H1 (cell line): ENCODE measurements at regions not wholly inside any gene's neighbourhood (a gene's known extent, or its start where the extent isn't known, plus 50 kb on each side); places are given as distances from the start of the nearest gene placed in this dataset.

ENCODE experiments used
- CTCF ChIA-PET: fragments of 300-600 bp; sonication (Branson Sonifier 250); formaldehyde crosslinking; loops from one replicate; lab custom pipeline; 2021; ENCODE audit not compliant: partially characterized antibody; lab: Charles Lee
- POLR2A ChIA-PET: fragments of 300-600 bp; sonication (Branson Sonifier 250); formaldehyde crosslinking; loops from one replicate; lab custom pipeline; 2021; ENCODE audit warnings: inconsistent platforms; ENCODE audit not compliant: partially characterized antibody; lab: Charles Lee
- DNase-seq, 2 experiments: peaks; one replicate each; pipeline versions ENCODE4 v3.0.0 to v3.0.0-alpha.2; 2010 to 2022; ENCODE audit warnings: low spot score in 2 of 2, low read depth in 1 of 2, mixed read lengths in 1 of 2
- FAIRE-seq: peaks from 2 replicates; lab custom pipeline; 2011; peaks lifted over from hg19 to GRCh38; lab: Jason Lieb, UNC
- H2AFZ ChIP-seq: 2 replicates; pipeline ENCODE4 v1.8.1; 2012; ENCODE audit warnings: low read length, inconsistent platforms
- H2AK5ac ChIP-seq: 2 replicates; pipeline ENCODE4 v1.6.1; 2013; ENCODE audit warnings: low read depth, low read length
- H2BK120ac ChIP-seq: replicated peaks from 2 replicates; pipeline ENCODE3; 2013; ENCODE audit warnings: low read depth, low read length, inconsistent platforms
- H2BK12ac ChIP-seq: 2 replicates; pipeline ENCODE4 v1.6.1; 2013; ENCODE audit warnings: low read depth, low read length
- H2BK15ac ChIP-seq: 2 replicates; pipeline ENCODE4 v1.6.1; 2013; ENCODE audit warnings: low read length
- H2BK20ac ChIP-seq: 2 replicates; pipeline ENCODE4 v1.6.1; 2013; ENCODE audit warnings: low read length
- H2BK5ac ChIP-seq: 2 replicates; pipeline ENCODE4 v1.6.1; 2013; ENCODE audit warnings: low read depth, low read length
- H3K14ac ChIP-seq: 2 replicates; pipeline ENCODE4 v1.6.1; 2013; ENCODE audit warnings: inconsistent platforms; ENCODE audit not compliant: insufficient read length
- H3K18ac ChIP-seq: 2 replicates; pipeline ENCODE4 v1.6.1; 2013; ENCODE audit warnings: low read length; ENCODE audit errors: extremely low read depth
- H3K23ac ChIP-seq: 2 replicates; pipeline ENCODE4 v1.6.1; 2013; ENCODE audit warnings: inconsistent platforms; ENCODE audit not compliant: insufficient read length
- H3K23me2 ChIP-seq: 2 replicates; pipeline ENCODE4 v1.6.1; 2013; ENCODE audit warnings: low read depth, low read length
- H3K27ac ChIP-seq: 2 replicates; pipeline ENCODE4 v1.6.1; 2011; ENCODE audit warnings: low read depth, low read length, inconsistent platforms
- H3K27me3 ChIP-seq, 4 experiments: replicated peaks in 1 of 4; 1 replicate in 1 of 4; 2 replicates in 3 of 4; pipeline versions ENCODE4 v1.6.1 to v1.8.1; 2011 to 2013; ENCODE audit warnings: low read length in 3 of 4, mild to moderate bottlenecking in 3 of 4, inconsistent platforms in 2 of 4, mixed read lengths in 2 of 4, moderate library complexity in 1 of 4; ENCODE audit not compliant: control insufficient read depth in 3 of 4, insufficient read depth in 3 of 4; ENCODE audit errors: extremely low read depth in 1 of 4
- H3K36me3 ChIP-seq, 4 experiments: 2 replicates each; pipeline versions ENCODE4 v1.6.1 to v1.8.1; 2011 to 2013; ENCODE audit warnings: mild to moderate bottlenecking in 4 of 4, low read length in 3 of 4, moderate library complexity in 2 of 4, control low read depth in 1 of 4, inconsistent platforms in 1 of 4; ENCODE audit not compliant: insufficient read depth in 4 of 4, control insufficient read depth in 2 of 4
- H3K4ac ChIP-seq: replicated peaks from 2 replicates; pipeline ENCODE3; 2013; ENCODE audit warnings: low read length, low read depth, mixed read lengths, inconsistent platforms; ENCODE audit not compliant: insufficient read length
- H3K4me1 ChIP-seq, 4 experiments: replicated peaks in 1 of 4; 1 replicate in 1 of 4; 2 replicates in 3 of 4; pipeline versions ENCODE4 v1.6.1 to v1.8.1; 2011 to 2013; ENCODE audit warnings: low read length in 3 of 4, inconsistent platforms in 2 of 4, mixed read lengths in 1 of 4; ENCODE audit not compliant: insufficient read depth in 4 of 4, control insufficient read depth in 3 of 4
- H3K4me2 ChIP-seq, 2 experiments: 2 replicates each; pipeline versions ENCODE4 v1.6.1 to v1.8.1; 2011 to 2013; ENCODE audit warnings: low read depth in 2 of 2, low read length in 2 of 2, control low read depth in 1 of 2, inconsistent platforms in 1 of 2, mild to moderate bottlenecking in 1 of 2; ENCODE audit not compliant: insufficient read depth in 1 of 2
- H3K4me3 ChIP-seq, 4 experiments: fragments of 200-600, 300-600 bp in 1 of 4; sonication (generic), shearing (Covaris generic), sonication (Bioruptor Twin) in 1 of 4; 2 replicates each; pipeline versions ENCODE4 v1.5.1 to v1.8.1; 2011 to 2016; ENCODE audit warnings: low read length in 4 of 4, low read depth in 3 of 4, control low read depth in 2 of 4, inconsistent platforms in 2 of 4, mild to moderate bottlenecking in 2 of 4, mixed read lengths in 1 of 4, moderate library complexity in 1 of 4; ENCODE audit not compliant: insufficient read depth in 2 of 4; ENCODE audit errors: extremely low read depth in 1 of 4
- H3K56ac ChIP-seq: replicated peaks from 2 replicates; pipeline ENCODE3; 2013; ENCODE audit warnings: low read depth, mild to moderate bottlenecking, mixed read lengths, low read length, inconsistent platforms; ENCODE audit not compliant: insufficient read length
- H3K79me1 ChIP-seq: 2 replicates; pipeline ENCODE4 v1.6.1; 2013; ENCODE audit warnings: low read depth, low read length, control low read depth
- H3K79me2 ChIP-seq, 2 experiments: 2 replicates each; pipeline versions ENCODE4 v1.6.1 to v1.8.1; 2012 to 2013; ENCODE audit warnings: low read length in 2 of 2, mild to moderate bottlenecking in 2 of 2, inconsistent platforms in 1 of 2; ENCODE audit not compliant: insufficient read depth in 2 of 2, control insufficient read depth in 1 of 2
- H3K9ac ChIP-seq, 4 experiments: replicated peaks in 1 of 4; 1 replicate in 1 of 4; 2 replicates in 3 of 4; pipeline versions ENCODE4 v1.6.1 to v1.8.1; 2011 to 2013; ENCODE audit warnings: low read depth in 3 of 4, low read length in 3 of 4, control low read depth in 2 of 4, mild to moderate bottlenecking in 2 of 4, moderate library complexity in 2 of 4, inconsistent platforms in 1 of 4; ENCODE audit errors: extremely low read depth in 1 of 4
- H3K9me3 ChIP-seq, 2 experiments: 2 replicates each; pipeline versions ENCODE4 v1.6.1 to v1.8.1; 2012 to 2013; ENCODE audit warnings: mild to moderate bottlenecking in 2 of 2, moderate library complexity in 2 of 2, control low read depth in 1 of 2, inconsistent platforms in 1 of 2, low read depth in 1 of 2, low read length in 1 of 2, mixed read lengths in 1 of 2; ENCODE audit not compliant: insufficient read depth in 2 of 2
- H4K20me1 ChIP-seq, 2 experiments: replicated peaks in 1 of 2; 2 replicates each; pipeline versions ENCODE3 to v1.8.1; 2011 to 2013; ENCODE audit warnings: inconsistent platforms in 2 of 2, low read length in 2 of 2, mild to moderate bottlenecking in 1 of 2; ENCODE audit not compliant: insufficient read depth in 2 of 2, control insufficient read depth in 1 of 2
- H4K5ac ChIP-seq: 2 replicates; pipeline ENCODE4 v1.6.1; 2013; ENCODE audit warnings: low read length, low read depth, mixed read lengths, inconsistent platforms; ENCODE audit not compliant: insufficient read length
- H4K8ac ChIP-seq: 2 replicates; pipeline ENCODE4 v1.8.0; 2013; ENCODE audit warnings: mild to moderate bottlenecking, moderate library complexity, low read length, inconsistent platforms; ENCODE audit not compliant: insufficient read depth; ENCODE audit errors: extremely low read depth
- H4K91ac ChIP-seq: replicated peaks from 2 replicates; pipeline ENCODE3; 2013; ENCODE audit warnings: low read length, mixed read lengths, inconsistent platforms; ENCODE audit not compliant: insufficient read length
- KDM1A ChIP-seq: fragments of 200-600, 300-600 bp; sonication (generic); IDR thresholded peaks from 2 replicates; pipeline ENCODE4 v1.7.1; 2016; ENCODE audit warnings: mild to moderate bottlenecking, low read length, borderline replicate concordance
- SIN3A ChIP-seq, 2 experiments: IDR thresholded peaks in 1 of 2; conservative IDR thresholded peaks in 1 of 2; 2 replicates each; pipeline ENCODE4 v1.6.1; 2011 to 2012; ENCODE audit warnings: low read length in 2 of 2, improper control_type of control experiment in 1 of 2, low read depth in 1 of 2, mild to moderate bottlenecking in 1 of 2
- SRF ChIP-seq: IDR thresholded peaks from 2 replicates; pipeline ENCODE4 v1.6.1; 2011; ENCODE audit warnings: mild to moderate bottlenecking, low read depth, low read length, moderate library complexity
- TEAD4 ChIP-seq: IDR thresholded peaks from 2 replicates; pipeline ENCODE4 v1.6.1; 2012; ENCODE audit warnings: low read depth, low read length, inconsistent platforms, mixed read lengths
- whole genome bisulfite sequencing, 2 experiments: shearing (Covaris generic) in 1 of 2; methylation state at CpG; one replicate each; pipeline versions ENCODE4 v1.1.6 to v1.1.7; 2013 to 2015; ENCODE audit warnings: low lambda C conversion rate in 2 of 2, mixed read lengths in 2 of 2, inconsistent platforms in 1 of 2, low coverage in 1 of 2, missing lambda C conversion rate in 1 of 2; ENCODE audit not compliant: insufficient replicate concordance in 2 of 2, insufficient coverage in 1 of 2, insufficient read length in 1 of 2; ENCODE audit errors: extremely low coverage in 1 of 2, missing lambda C conversion rate in 1 of 2; 5-methylcytosine and 5-hydroxymethylcytosine counted together
- TF ChIP-seq, protein P1 (sequence below): IDR thresholded peaks from 2 replicates; pipeline ENCODE4 v1.6.1; 2011; ENCODE audit warnings: low read depth, mild to moderate bottlenecking, low read length; ENCODE audit not compliant: insufficient read depth

GRCh38 chr7:25656071-25656470 lies 427.8 kb upstream of the NPVF start:
- H2BK20ac ChIP-seq, result 0 out of 2 replicates have a peak overlapping the region, but pooled peaks have one; percentile 48
- no peak overlapping the region for H3K18ac ChIP-seq
- WGBS, 2 experiments, result 88% methylated on average over 1 of the region's 1 CpG; no CpG with 5 or more reads in 1 of the 2 experiments
- H4K20me1 ChIP-seq, result no peaks in the 10 kb centered on the region
- FAIRE-seq, result no peak
- no peak overlapping the region for H3K27ac ChIP-seq
- no peak overlapping the region for H3K9ac ChIP-seq
- POLR2A ChIA-PET, result no interaction called here
- H2BK12ac ChIP-seq, result no peak overlapping the region
- H3K4ac ChIP-seq, result no peak overlapping the region
- H4K8ac ChIP-seq, result no peak overlapping the region
- H2AK5ac ChIP-seq, result no peak overlapping the region
- no peaks in the 10 kb centered on the region for H3K23me2 ChIP-seq
- TF ChIP-seq SIN3A (conservative IDR thresholded peaks at IDR 0.05 in 1 of 2, IDR thresholded peaks at IDR 0.05 in 1 of 2; ENCODE audit: low read depth in 1 of 2, low read length in 2 of 2) (no peak), KDM1A (no peak), TEAD4 (no peak), SRF (no peak)
- TF ChIP-seq, protein P1, sequence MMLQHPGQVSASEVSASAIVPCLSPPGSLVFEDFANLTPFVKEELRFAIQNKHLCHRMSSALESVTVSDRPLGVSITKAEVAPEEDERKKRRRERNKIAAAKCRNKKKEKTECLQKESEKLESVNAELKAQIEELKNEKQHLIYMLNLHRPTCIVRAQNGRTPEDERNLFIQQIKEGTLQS, result no peak
- no peak overlapping the region for H2BK15ac ChIP-seq
- no peak overlapping the region for H3K56ac ChIP-seq
- H3K79me1 ChIP-seq, result no peaks in the 10 kb centered on the region
- H3K27me3 ChIP-seq, result no peaks in the 10 kb centered on the region
- H4K91ac ChIP-seq, result no peak overlapping the region
- H3K9me3 ChIP-seq, result no peaks in the 10 kb centered on the region
- H3K4me1 ChIP-seq, result no peaks in the 10 kb centered on the region; a peak in 1 of 7 replicates
- no peak overlapping the region for H3K4me3 ChIP-seq
- H3K23ac ChIP-seq, result no peak overlapping the region
- no peak overlapping the region for H3K4me2 ChIP-seq
- no peak for DNase-seq
- no peak overlapping the region for H2AFZ ChIP-seq
- H3K14ac ChIP-seq, result no peak overlapping the region
- H2BK120ac ChIP-seq, result no peak overlapping the region
- CTCF ChIA-PET, result interaction anchor here (0.6 to 1.5 kb wide), 2 partner anchors 12 to 34 kb away, joined by 3 read pairs; no protein-coding TSS in a partner anchor
- H2BK5ac ChIP-seq, result no peak overlapping the region
- H3K36me3 ChIP-seq, result no peaks in the 10 kb centered on the region
- no peaks in the 10 kb centered on the region for H3K79me2 ChIP-seq
- H4K5ac ChIP-seq, result no peak overlapping the region
